GM12801 (cell line): ENCODE measurements at regions not wholly inside any gene's neighbourhood (a gene's known extent, or its start where the extent isn't known, plus 50 kb on each side); places are given as distances from the start of the nearest gene placed in this dataset.

Source experiments
- TF ChIP-seq, protein P1 (sequence below): IDR thresholded peaks from one replicate; pipeline ENCODE4 v1.5.1; 2011; ENCODE audit warnings: control low read depth; ENCODE audit not compliant: insufficient read length; ENCODE audit errors: extremely low read depth

DNA sequence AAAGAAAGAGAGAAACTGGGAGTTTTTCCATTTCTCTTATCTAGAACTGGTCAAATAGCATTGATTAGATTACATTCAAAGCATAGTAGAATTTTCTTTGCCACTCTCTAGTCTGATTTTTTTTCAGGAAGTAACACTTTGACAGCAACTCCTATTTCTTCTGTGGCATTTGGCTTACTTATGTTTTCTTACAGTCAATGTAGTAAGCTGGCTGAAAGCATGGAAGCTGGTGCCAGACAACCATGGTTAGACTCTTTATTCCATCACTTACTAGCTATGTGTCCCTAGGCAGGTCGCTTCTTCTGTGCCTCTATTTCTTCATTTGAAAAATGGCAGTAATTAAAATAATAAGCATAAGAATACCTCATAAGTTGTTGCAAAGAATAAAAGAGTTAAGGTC lies 54.2 kb upstream of the OPRM1 start:
- TF ChIP-seq, protein P1, sequence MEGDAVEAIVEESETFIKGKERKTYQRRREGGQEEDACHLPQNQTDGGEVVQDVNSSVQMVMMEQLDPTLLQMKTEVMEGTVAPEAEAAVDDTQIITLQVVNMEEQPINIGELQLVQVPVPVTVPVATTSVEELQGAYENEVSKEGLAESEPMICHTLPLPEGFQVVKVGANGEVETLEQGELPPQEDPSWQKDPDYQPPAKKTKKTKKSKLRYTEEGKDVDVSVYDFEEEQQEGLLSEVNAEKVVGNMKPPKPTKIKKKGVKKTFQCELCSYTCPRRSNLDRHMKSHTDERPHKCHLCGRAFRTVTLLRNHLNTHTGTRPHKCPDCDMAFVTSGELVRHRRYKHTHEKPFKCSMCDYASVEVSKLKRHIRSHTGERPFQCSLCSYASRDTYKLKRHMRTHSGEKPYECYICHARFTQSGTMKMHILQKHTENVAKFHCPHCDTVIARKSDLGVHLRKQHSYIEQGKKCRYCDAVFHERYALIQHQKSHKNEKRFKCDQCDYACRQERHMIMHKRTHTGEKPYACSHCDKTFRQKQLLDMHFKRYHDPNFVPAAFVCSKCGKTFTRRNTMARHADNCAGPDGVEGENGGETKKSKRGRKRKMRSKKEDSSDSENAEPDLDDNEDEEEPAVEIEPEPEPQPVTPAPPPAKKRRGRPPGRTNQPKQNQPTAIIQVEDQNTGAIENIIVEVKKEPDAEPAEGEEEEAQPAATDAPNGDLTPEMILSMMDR, result no peak

DNA sequence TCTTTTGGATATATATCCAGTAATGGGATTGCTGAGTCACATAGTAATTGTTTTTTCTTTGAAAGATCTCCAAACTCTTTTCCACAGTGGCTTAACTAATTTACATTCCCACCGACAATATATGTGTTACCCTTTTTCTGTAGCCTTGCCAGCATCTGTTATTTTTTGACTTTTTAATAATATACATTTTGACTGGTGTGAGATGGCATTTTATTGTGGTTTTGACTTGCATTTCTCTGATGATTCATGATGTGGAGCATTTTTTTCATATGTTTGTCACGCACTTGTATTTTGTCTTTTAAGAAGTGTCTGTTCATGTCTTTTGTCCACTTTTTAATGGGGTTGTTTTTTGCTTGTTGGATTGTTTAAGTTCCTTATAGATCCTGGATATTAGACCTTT lies 58.9 kb upstream of the OPRM1 start:
- TF ChIP-seq, protein P1, result no peak

DNA sequence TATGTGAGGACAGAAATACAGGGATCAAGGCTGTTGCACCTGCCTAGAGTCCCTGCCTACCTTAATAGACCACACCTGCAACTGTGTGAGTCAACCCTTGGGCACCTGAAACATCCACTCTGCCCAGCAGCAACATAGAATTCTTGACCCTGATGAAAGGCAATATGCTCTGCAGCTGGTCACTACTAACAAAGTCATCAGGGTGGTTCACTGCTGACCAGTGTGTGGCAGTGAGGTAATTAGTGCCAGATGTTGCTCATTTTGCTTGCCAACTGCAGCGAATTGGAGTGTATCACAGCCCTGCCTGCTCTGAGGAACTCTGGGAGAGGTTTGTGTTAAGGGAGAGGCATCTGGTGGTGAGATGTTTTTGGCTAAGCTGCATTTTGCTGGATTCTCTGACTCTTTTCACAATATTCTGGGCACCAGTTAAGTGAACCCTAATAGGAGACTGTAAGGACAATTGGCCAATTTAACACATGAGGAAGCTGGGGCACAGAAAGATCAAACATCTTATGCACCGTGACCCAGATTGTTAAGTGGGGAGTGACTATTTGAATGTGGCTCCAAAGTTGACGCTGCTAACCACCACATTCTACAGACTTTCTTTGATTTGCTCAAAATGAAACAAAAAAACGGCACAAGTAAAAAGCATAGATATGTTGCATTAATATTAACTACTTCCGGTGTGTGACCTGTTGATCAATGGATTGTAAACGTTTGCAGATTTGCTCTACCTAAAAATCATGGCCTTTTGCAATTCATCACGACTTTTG lies 61.9 kb upstream of the OPRM1 start:
- TF ChIP-seq, protein P1, result no peak

DNA sequence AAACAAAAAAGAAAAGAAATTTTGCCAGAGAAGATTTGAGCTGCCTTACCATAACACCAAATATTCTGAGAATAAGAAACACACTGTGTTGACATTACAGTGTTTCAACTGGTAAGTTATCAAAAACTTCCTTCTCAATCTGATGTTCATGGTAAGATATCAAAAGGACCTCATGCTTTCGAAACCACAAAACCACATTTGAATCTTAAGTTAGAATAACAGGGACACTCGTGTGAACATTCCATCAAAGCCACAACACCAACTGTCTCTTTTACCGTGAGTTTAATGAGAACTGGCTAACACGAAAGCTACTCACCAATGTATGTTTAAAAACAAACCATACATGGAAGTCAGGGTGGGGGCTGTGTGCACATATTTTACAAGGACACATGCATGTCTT lies 73.0 kb upstream of the OPRM1 start:
- TF ChIP-seq, protein P1, result no peak

DNA sequence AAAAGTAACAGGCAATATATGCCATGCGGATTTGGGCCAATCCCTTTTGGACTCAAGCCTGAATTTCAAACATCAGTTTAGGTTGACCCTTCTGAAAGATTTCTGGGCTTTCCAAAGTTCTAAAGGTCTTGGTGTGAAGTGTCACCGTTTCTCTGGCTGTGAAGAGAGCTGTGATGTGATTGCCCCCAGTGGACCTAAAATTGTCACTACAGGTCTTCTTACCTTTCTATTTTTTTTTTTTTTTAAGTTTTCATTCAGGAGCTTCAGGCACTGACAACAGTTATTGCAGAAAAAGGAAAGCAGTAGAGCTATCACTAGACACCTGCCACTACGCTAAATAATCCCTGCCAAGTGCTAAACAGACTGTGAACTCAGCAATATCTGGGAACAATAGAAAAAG lies 75.7 kb upstream of the OPRM1 start:
- TF ChIP-seq, protein P1, result no peak

DNA sequence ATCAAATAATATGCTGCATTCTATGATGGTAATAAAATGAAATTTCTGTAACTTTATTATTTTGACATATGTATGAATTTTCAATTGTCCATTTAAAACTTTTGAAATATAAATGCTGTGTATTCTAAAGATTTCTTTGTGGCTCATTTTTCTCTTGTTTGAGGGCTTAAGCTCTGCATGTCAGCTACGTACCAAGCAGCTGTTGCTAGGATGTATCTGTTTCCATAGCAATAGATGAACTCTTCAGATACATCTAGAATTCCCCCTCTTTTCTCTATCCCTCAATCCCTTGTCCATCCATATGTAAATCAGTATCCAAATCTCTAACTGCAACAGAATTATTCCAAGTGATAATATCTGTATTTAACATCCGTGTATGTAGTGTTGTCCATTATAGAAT lies 76.5 kb upstream of the OPRM1 start:
- TF ChIP-seq, protein P1, result no peak

DNA sequence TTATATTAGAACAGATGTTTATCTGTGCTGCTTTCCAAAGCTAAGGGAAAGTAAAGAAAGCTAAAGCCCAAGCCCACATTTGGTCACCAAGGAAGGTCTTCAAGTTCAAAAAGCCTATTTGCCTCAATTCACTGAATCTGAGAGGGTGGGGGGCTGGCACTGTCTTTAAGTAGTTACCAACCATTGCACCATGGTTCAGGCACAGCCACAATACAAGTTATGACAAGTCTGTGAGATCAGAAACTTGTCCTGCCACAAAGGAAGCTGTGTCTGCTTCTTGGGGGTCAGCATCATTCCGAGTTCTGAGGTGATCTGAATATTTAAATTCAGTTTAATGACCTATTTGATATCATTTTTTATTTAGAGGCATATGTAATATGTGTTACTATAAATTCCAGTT lies 78.3 kb upstream of the OPRM1 start:
- TF ChIP-seq, protein P1, result no peak
